ENCODE measurements at regions not wholly inside any gene's neighbourhood (a gene's known extent, or its start where the extent isn't known, plus 50 kb on each side); places are given as distances from the start of the nearest gene placed in this dataset.

- Histone ChIP-seq H3K4me3 (no peak overlapping the region), H3K36me3 (no peaks in the 10 kb centered on the region), H3K27ac (no peak overlapping the region), H3K4me1 (no peaks in the 10 kb centered on the region), H3K27me3 (ENCODE audit: low read depth) (no peaks in the 10 kb centered on the region), H3K9me3 (no peaks in the 10 kb centered on the region)
- DNase-seq: no peak
- TF ChIP-seq CTCF (IDR thresholded peaks at IDR 0.05): no peak
- no peak for ATAC-seq
- intact Hi-C loops (cut with DNase I): no loop called here
Measured at GRCh38 chr6:120681204-120681603, 653.1 kb downstream of the TBC1D32 start.

- H3K36me3 ChIP-seq: no peaks in the 10 kb centered on the region
- H3K4me1 ChIP-seq: no peaks in the 10 kb centered on the region
- ATAC-seq (no peak), DNase-seq (no peak)
- H3K9me3 ChIP-seq: no peaks in the 10 kb centered on the region
- no peak overlapping the region for H3K4me3 ChIP-seq
- H3K27me3 ChIP-seq (ENCODE audit: low read depth): no peaks in the 10 kb centered on the region
- intact Hi-C loops (cut with DNase I): no loop called here
- no peak for TF ChIP-seq CTCF (IDR thresholded peaks at IDR 0.05)
- no peak overlapping the region for H3K27ac ChIP-seq
Measured at GRCh38 chr6:120675886-120676285, 658.4 kb downstream of the TBC1D32 start.

GRCh38 chr6:120671519-120671918 is 662.8 kb downstream of the TBC1D32 start:
- Histone ChIP-seq H3K27me3 (ENCODE audit: low read depth) (no peaks in the 10 kb centered on the region), H3K4me1 (no peaks in the 10 kb centered on the region), H3K27ac (no peak overlapping the region), H3K36me3 (no peaks in the 10 kb centered on the region), H3K4me3 (no peak overlapping the region), H3K9me3 (no peaks in the 10 kb centered on the region)
- ATAC-seq: no peak
- DNase-seq: no peak
- intact Hi-C loops (cut with DNase I): no loop called here
- no peak for TF ChIP-seq CTCF (IDR thresholded peaks at IDR 0.05)

- no peaks in the 10 kb centered on the region for H3K27me3 ChIP-seq (ENCODE audit: low read depth)
- H3K4me3 ChIP-seq: no peak overlapping the region
- DNase-seq (no peak), ATAC-seq (no peak)
- H3K27ac ChIP-seq: no peak overlapping the region
- TF ChIP-seq CTCF (IDR thresholded peaks at IDR 0.05): no peak
- H3K36me3 ChIP-seq: no peaks in the 10 kb centered on the region
- intact Hi-C loops (cut with DNase I): no loop called here
- no peaks in the 10 kb centered on the region for H3K9me3 ChIP-seq
- no peaks in the 10 kb centered on the region for H3K4me1 ChIP-seq
Measured at GRCh38 chr6:120652506-120652905, 681.8 kb downstream of the TBC1D32 start.

- DNase-seq: no peak
- TF ChIP-seq CTCF (IDR thresholded peaks at IDR 0.05): no peak
- H3K9me3 ChIP-seq: no peaks in the 10 kb centered on the region
- H3K36me3 ChIP-seq: no peaks in the 10 kb centered on the region
- no peak for ATAC-seq
- no peak overlapping the region for H3K27ac ChIP-seq
- H3K4me3 ChIP-seq: no peak overlapping the region
- H3K4me1 ChIP-seq: no peaks in the 10 kb centered on the region
- intact Hi-C loops (cut with DNase I): no loop called here
- no peaks in the 10 kb centered on the region for H3K27me3 ChIP-seq (ENCODE audit: low read depth)
Measured at GRCh38 chr6:120648713-120649112, 685.6 kb downstream of the TBC1D32 start.

- TF ChIP-seq CTCF (IDR thresholded peaks at IDR 0.05): no peak
- ATAC-seq (no peak), DNase-seq (no peak)
- Histone ChIP-seq H3K4me1 (no peaks in the 10 kb centered on the region), H3K27ac (no peak overlapping the region), H3K36me3 (no peaks in the 10 kb centered on the region), H3K9me3 (no peaks in the 10 kb centered on the region), H3K27me3 (ENCODE audit: low read depth) (no peaks in the 10 kb centered on the region), H3K4me3 (no peak overlapping the region)
- intact Hi-C loops (cut with DNase I): no loop called here
Measured at GRCh38 chr6:120646101-120646500, 688.2 kb downstream of the TBC1D32 start.

Data from lower lobe of right lung (tissue), 2 donors.